ENCODE measurements at regions not wholly inside any gene's neighbourhood (a gene's known extent, or its start where the extent isn't known, plus 50 kb on each side); places are given as distances from the start of the nearest gene placed in this dataset.
"Not testable (repeated sequence)": the region's sequence is repeated elsewhere in the genome, so short reads cannot be mapped to it uniquely, and the experiment has no call there.

- not testable (repeated sequence) for TF ChIP-seq CTCF (IDR thresholded peaks at IDR 0.05; ENCODE audit: control extremely low read depth in 1 of 3, insufficient read depth in 1 of 3, low read depth in 1 of 3, low read length in 3 of 3); POLR2A (IDR thresholded peaks at IDR 0.05; ENCODE audit: control extremely low read depth in 1 of 2, low read depth in 2 of 2, low read length in 2 of 2); GABPA (IDR thresholded peaks at IDR 0.05; ENCODE audit: borderline replicate concordance, insufficient read depth, low read length); RBBP5 (IDR thresholded peaks at IDR 0.05; ENCODE audit: borderline replicate concordance, low read depth, low read length); MAFK (IDR thresholded peaks at IDR 0.05; ENCODE audit: low read depth, low read length); EP300 (IDR thresholded peaks at IDR 0.05; ENCODE audit: borderline replicate concordance in 1 of 2, low read depth in 2 of 2, low read length in 2 of 2); POLR2AphosphoS5 (IDR thresholded peaks at IDR 0.05; ENCODE audit: low read depth, low read length); EZH2 (IDR thresholded peaks at IDR 0.05; ENCODE audit: low read depth, low read length, severe bottlenecking); CREB1 (IDR thresholded peaks at IDR 0.05); GTF2F1 (IDR thresholded peaks at IDR 0.05; ENCODE audit: borderline replicate concordance, low read depth, low read length); ATF3 (IDR thresholded peaks at IDR 0.05; ENCODE audit: insufficient read depth, low read depth, low read length)
These were observed 609.3 kb downstream of the XPNPEP1 start for GRCh38 chr10:109314016-109314415.
